Activated naive CD8-positive, alpha-beta T cell treated with anti-CD3 and anti-CD28 coated beads for 36 hours (primary cell): ENCODE measurements at regions not wholly inside any gene's neighbourhood (a gene's known extent, or its start where the extent isn't known, plus 50 kb on each side); places are given as distances from the start of the nearest gene placed in this dataset.
"Not testable (repeated sequence)": the region's sequence is repeated elsewhere in the genome, so short reads cannot be mapped to it uniquely, and the experiment has no call there.

ENCODE experiments used
- DNase-seq: peaks from one replicate; pipeline ENCODE4 v3.0.0; 2021
- H3K27ac Mint-ChIP-seq: one replicate; pipeline ENCODE4 v1.8.0; 2022; ENCODE audit warnings: mild to moderate bottlenecking, moderate library complexity, mixed read lengths
- H3K27me3 Mint-ChIP-seq: one replicate; pipeline ENCODE4 v1.8.0; 2022; ENCODE audit warnings: mild to moderate bottlenecking, mixed read lengths
- H3K36me3 Mint-ChIP-seq: one replicate; pipeline ENCODE4 v1.8.0; 2021; ENCODE audit warnings: mild to moderate bottlenecking, mixed read lengths
- H3K4me1 Mint-ChIP-seq: one replicate; pipeline ENCODE4 v1.8.0; 2021; ENCODE audit warnings: mixed read lengths
- H3K4me3 Mint-ChIP-seq: one replicate; pipeline ENCODE4 v1.8.0; 2022; ENCODE audit warnings: mild to moderate bottlenecking, moderate library complexity, mixed read lengths
- H3K9me3 Mint-ChIP-seq: one replicate; pipeline ENCODE4 v1.8.0; 2022; ENCODE audit warnings: mixed read lengths

- H3K36me3 Mint-ChIP-seq: no peaks in the 10 kb centered on the region
- DNase-seq: no peak
- H3K27ac Mint-ChIP-seq: no peak overlapping the region
- no peaks in the 10 kb centered on the region for H3K27me3 Mint-ChIP-seq
- H3K4me1 Mint-ChIP-seq: peaks cover 8% of the 10 kb centered on the region
- no peak overlapping the region for H3K4me3 Mint-ChIP-seq
- no peaks in the 10 kb centered on the region for H3K9me3 Mint-ChIP-seq
These were observed 585.7 kb upstream of the CBLB start for GRCh38 chr3:106454497-106454896.

- H3K4me1 Mint-ChIP-seq: peaks cover 8% of the 10 kb centered on the region
- no peaks in the 10 kb centered on the region for H3K9me3 Mint-ChIP-seq
- no peaks in the 10 kb centered on the region for H3K36me3 Mint-ChIP-seq
- no peak overlapping the region for H3K4me3 Mint-ChIP-seq
- DNase-seq: peak; percentile 6
- no peaks in the 10 kb centered on the region for H3K27me3 Mint-ChIP-seq
- no peak overlapping the region for H3K27ac Mint-ChIP-seq
These were observed 588.7 kb upstream of the CBLB start for GRCh38 chr3:106457281-106458180.

GRCh38 chr3:106458952-106459351 lies 590.1 kb upstream of the CBLB start:
- H3K9me3 Mint-ChIP-seq: no peaks in the 10 kb centered on the region
- H3K4me3 Mint-ChIP-seq: no peak overlapping the region

GRCh38 chr3:106466881-106467280 lies 598.1 kb upstream of the CBLB start:
- Mint-ChIP-seq H3K36me3 (peaks cover 19% of the 10 kb centered on the region), H3K9me3 (peaks cover 7% of the 10 kb centered on the region), H3K4me1 (no peaks in the 10 kb centered on the region), H3K27ac (no peak overlapping the region), H3K4me3 (no peak overlapping the region), H3K27me3 (no peaks in the 10 kb centered on the region)
- DNase-seq: no peak

More at GRCh38 chr3:106458952-106459351, 590.1 kb upstream of the CBLB start:
- peaks cover 8% of the 10 kb centered on the region for H3K4me1 Mint-ChIP-seq
- H3K27me3 Mint-ChIP-seq: no peaks in the 10 kb centered on the region
- no peaks in the 10 kb centered on the region for H3K36me3 Mint-ChIP-seq
- no peak for DNase-seq
- H3K27ac Mint-ChIP-seq: no peak overlapping the region

GRCh38 chr3:106473576-106474475 lies 605.0 kb upstream of the CBLB start:
- no peak overlapping the region for H3K4me3 Mint-ChIP-seq
- DNase-seq: peak; percentile 6
- H3K4me1 Mint-ChIP-seq: peaks cover 18% of the 10 kb centered on the region
- no peaks in the 10 kb centered on the region for H3K27me3 Mint-ChIP-seq
- H3K9me3 Mint-ChIP-seq: peaks cover 30% of the 10 kb centered on the region
- H3K27ac Mint-ChIP-seq: peak overlapping the region; percentile 79
- peaks cover 33% of the 10 kb centered on the region for H3K36me3 Mint-ChIP-seq

GRCh38 chr3:106482451-106482850 lies 613.6 kb upstream of the CBLB start:
- Mint-ChIP-seq H3K36me3 (peaks cover 9% of the 10 kb centered on the region), H3K4me1 (no peaks in the 10 kb centered on the region), H3K4me3 (no peak overlapping the region), H3K27me3 (no peaks in the 10 kb centered on the region), H3K9me3 (peaks cover 18% of the 10 kb centered on the region), H3K27ac (no peak overlapping the region)
- DNase-seq: no peak

- no peak overlapping the region for H3K4me3 Mint-ChIP-seq
- no peaks in the 10 kb centered on the region for H3K9me3 Mint-ChIP-seq
- no peaks in the 10 kb centered on the region for H3K27me3 Mint-ChIP-seq
These were observed 616.4 kb upstream of the CBLB start for GRCh38 chr3:106485217-106485616.

GRCh38 chr3:106485802-106486201 lies 617.0 kb upstream of the CBLB start:
- Mint-ChIP-seq H3K4me3 (no peak overlapping the region), H3K27ac (no peak overlapping the region), H3K9me3 (no peaks in the 10 kb centered on the region), H3K27me3 (no peaks in the 10 kb centered on the region), H3K4me1 (no peaks in the 10 kb centered on the region), H3K36me3 (no peaks in the 10 kb centered on the region)
- DNase-seq: no peak

More at GRCh38 chr3:106485217-106485616, 616.4 kb upstream of the CBLB start:
- Mint-ChIP-seq H3K27ac (no peak overlapping the region), H3K4me1 (no peaks in the 10 kb centered on the region), H3K36me3 (no peaks in the 10 kb centered on the region)
- DNase-seq: no peak

GRCh38 chr3:106486945-106487639 lies 618.3 kb upstream of the CBLB start:
- not testable (repeated sequence) for H3K27ac Mint-ChIP-seq, H3K27me3 Mint-ChIP-seq

GRCh38 chr3:106488331-106488730 lies 619.5 kb upstream of the CBLB start:
- no peaks in the 10 kb centered on the region for H3K4me1 Mint-ChIP-seq
- H3K36me3 Mint-ChIP-seq: no peaks in the 10 kb centered on the region
- H3K27me3 Mint-ChIP-seq: no peaks in the 10 kb centered on the region
- no peak overlapping the region for H3K4me3 Mint-ChIP-seq
- no peaks in the 10 kb centered on the region for H3K9me3 Mint-ChIP-seq
- no peak for DNase-seq
- H3K27ac Mint-ChIP-seq: no peak overlapping the region

More at GRCh38 chr3:106486945-106487639, 618.3 kb upstream of the CBLB start:
- not testable (repeated sequence) for H3K9me3 Mint-ChIP-seq, H3K4me1 Mint-ChIP-seq, H3K4me3 Mint-ChIP-seq, H3K36me3 Mint-ChIP-seq, DNase-seq

GRCh38 chr3:106491796-106492195 lies 623.0 kb upstream of the CBLB start:
- H3K27me3 Mint-ChIP-seq: no peaks in the 10 kb centered on the region
- no peaks in the 10 kb centered on the region for H3K4me1 Mint-ChIP-seq
- H3K9me3 Mint-ChIP-seq: no peaks in the 10 kb centered on the region
- no peaks in the 10 kb centered on the region for H3K36me3 Mint-ChIP-seq
- no peak overlapping the region for H3K27ac Mint-ChIP-seq
- no peak for DNase-seq
- no peak overlapping the region for H3K4me3 Mint-ChIP-seq

GRCh38 chr3:106508331-106508893 lies 639.6 kb upstream of the CBLB start:
- no peaks in the 10 kb centered on the region for H3K36me3 Mint-ChIP-seq
- DNase-seq: no peak
- H3K4me1 Mint-ChIP-seq: peaks cover 9% of the 10 kb centered on the region
- H3K4me3 Mint-ChIP-seq: no peak overlapping the region
- no peak overlapping the region for H3K27ac Mint-ChIP-seq
- H3K9me3 Mint-ChIP-seq: no peaks in the 10 kb centered on the region
- H3K27me3 Mint-ChIP-seq: no peaks in the 10 kb centered on the region

- H3K9me3 Mint-ChIP-seq: no peaks in the 10 kb centered on the region
- H3K4me1 Mint-ChIP-seq: peaks cover 15% of the 10 kb centered on the region
- DNase-seq: no peak
- H3K4me3 Mint-ChIP-seq: no peak overlapping the region
- H3K27me3 Mint-ChIP-seq: no peaks in the 10 kb centered on the region
- no peaks in the 10 kb centered on the region for H3K36me3 Mint-ChIP-seq
- H3K27ac Mint-ChIP-seq: no peak overlapping the region
These were observed 641.4 kb upstream of the CBLB start for GRCh38 chr3:106510206-106510605.

GRCh38 chr3:106512846-106513245 lies 644.0 kb upstream of the CBLB start:
- H3K27ac Mint-ChIP-seq: no peak overlapping the region
- H3K27me3 Mint-ChIP-seq: no peaks in the 10 kb centered on the region
- no peaks in the 10 kb centered on the region for H3K36me3 Mint-ChIP-seq
- H3K4me3 Mint-ChIP-seq: no peak overlapping the region
- no peaks in the 10 kb centered on the region for H3K9me3 Mint-ChIP-seq
- no peak for DNase-seq
- peaks cover 6% of the 10 kb centered on the region for H3K4me1 Mint-ChIP-seq
